GM18868 (cell line): ENCODE measurements at regions not wholly inside any gene's neighbourhood (a gene's known extent, or its start where the extent isn't known, plus 50 kb on each side); places are given as distances from the start of the nearest gene placed in this dataset.
A peak's percentile ranks its signal among the peaks of the same experiment; 100 is the strongest.
"Not testable (repeated sequence)": the region's sequence is repeated elsewhere in the genome, so short reads cannot be mapped to it uniquely, and the experiment has no call there.

Experiments
- ATAC-seq: cut with Tn5 transposase; IDR thresholded peaks from one replicate; pipeline ENCODE4 v1.9.1; 2021; ENCODE audit warnings: mild to moderate bottlenecking, moderate library complexity; ENCODE audit not compliant: unreplicated experiment

DNA sequence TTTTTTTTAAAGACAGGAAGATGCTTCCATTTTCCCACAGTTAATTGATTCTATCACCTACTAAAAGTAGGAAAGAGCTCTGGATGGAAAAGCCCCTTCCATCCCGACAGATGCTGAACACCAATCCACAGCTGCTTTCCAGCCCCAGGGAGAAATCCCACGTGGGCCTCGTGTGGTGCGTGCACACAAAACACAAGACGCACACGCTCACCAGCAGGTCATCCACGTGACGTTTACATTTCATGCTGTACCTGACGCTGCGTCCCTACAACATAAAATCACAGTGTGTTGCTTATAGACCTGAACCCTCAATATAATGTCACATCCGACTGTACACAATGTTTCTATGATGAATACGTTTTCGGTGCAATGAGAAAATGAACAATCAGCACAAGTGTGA lies 50.2 kb upstream of the DACT2 start:
- ATAC-seq, result no peak

- ATAC-seq, result peak; percentile 72
Observed at GRCh38 chr6:168370310-168370991, 50.9 kb upstream of the DACT2 start.

GRCh38 chr6:168371185-168371584 lies 51.6 kb upstream of the DACT2 start:
- ATAC-seq, result no peak

DNA sequence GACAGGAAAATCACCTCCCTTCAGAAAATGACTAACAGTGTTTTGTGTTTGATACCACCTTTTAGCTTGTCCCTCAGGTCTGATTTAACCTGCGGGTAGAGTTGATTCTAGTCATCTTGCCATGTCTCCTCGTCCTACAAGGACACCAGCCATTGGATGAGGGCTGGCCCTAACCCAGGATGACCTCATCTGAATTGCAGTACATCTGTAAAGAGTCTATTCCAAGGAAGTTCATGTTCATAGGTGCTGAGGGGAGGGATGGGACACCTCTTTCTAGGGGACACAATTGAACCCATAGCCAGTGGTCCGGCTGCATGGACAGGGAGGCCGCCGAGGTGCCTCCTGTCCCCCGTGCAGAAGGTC lies 52.0 kb upstream of the DACT2 start:
- no peak for ATAC-seq

GRCh38 chr6:168371981-168372711 lies 52.6 kb upstream of the DACT2 start:
- ATAC-seq, result no peak

- no peak for ATAC-seq
Observed at GRCh38 chr6:168372889-168373288, 53.3 kb upstream of the DACT2 start.

DNA sequence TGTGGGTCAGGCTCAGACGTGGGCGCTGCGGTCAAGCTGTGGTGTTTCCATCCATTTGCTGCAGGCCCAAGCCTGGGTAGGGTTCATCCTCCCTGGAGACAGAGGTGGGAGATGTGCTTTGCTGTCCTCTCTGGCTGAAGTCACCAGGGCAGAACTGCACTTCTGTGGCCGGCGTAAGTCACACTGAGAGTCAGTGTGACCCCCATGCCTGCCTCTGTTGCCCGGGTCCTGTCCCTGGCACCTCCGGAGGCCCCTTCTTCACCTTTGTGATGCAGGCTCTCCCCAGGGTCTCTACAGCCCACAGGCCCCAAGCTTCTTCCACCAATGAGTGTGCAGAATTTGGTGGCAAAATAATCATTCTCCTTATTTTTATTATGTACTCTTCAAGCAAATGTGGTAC lies 53.8 kb upstream of the DACT2 start:
- ATAC-seq, result no peak

DNA sequence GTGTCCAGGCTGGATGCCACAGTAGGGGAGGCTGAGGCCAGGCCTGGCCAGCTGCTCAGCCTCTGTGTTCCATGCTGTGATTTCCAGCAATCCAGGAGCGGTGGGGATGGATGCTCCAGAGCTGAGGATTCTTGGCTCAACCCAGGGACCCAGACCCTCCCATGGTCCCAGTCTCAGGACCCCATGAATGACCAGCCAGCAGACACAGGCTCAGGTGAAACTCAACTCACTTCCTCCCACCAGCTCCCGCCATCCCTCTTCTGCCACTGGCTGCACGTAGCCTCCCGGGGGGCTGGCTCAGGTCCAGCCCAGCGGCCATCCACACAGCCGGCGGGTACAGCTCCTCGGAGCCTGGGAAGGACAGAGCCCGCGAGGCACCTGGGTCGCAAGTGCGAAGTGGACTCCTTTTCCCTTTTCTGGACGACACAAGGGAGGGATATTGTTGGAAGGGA lies 54.5 kb upstream of the DACT2 start:
- no peak for ATAC-seq

GRCh38 chr6:168374541-168375071 lies 55.0 kb upstream of the DACT2 start:
- ATAC-seq, result no peak

- ATAC-seq, result no peak
Observed at GRCh38 chr6:168376120-168376519, 56.5 kb upstream of the DACT2 start.

- ATAC-seq, result no peak
Observed at GRCh38 chr6:168376811-168377483, 57.4 kb upstream of the DACT2 start.

GRCh38 chr6:168377484-168377855 lies 57.9 kb upstream of the DACT2 start:
- ATAC-seq, result no peak

DNA sequence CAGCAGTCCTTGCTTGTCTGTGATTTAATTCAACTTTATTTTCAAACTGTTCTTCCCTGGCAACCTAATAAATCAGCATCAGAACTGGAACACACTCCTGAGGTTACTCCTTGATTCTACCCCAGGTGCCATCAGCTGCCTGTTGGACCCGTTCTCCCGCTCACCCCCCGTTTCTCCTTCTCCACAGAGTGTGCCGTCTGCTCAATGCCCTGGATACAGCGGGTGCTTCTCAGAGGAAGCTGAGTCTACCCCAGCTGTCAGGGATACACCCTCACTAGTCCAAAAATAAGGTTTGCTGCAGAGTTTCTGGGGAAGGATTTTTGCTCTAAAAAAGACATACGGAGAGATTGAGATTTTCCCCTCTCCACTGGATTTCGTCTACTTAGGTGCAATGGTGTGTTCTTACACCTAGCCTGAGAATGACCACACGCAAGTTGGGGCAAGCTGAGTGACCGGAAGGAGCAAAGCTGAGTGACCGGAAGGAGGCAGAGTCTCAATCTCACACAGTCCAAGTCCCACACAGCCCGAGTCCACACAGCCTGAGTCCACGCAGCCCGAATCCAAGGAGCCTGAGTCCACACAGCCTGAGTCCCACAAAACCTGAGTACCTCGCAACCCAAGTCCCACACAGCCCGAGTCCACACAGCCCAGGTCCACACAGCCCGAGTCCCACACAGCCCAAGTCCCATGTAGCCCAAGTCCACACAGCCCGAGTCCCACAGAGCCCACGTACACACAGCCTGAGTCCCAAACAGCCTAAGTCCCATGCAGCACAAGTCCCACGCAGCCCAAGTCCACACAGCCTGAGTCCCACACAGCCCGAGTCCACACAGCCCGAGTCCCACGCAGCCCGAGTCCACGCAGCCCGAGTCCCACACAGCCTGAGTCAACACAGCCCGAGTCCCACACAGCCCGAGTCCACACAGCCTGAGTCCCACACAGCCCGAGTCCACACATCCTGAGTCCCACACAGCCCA lies 58.6 kb upstream of the DACT2 start:
- ATAC-seq, result no peak

DNA sequence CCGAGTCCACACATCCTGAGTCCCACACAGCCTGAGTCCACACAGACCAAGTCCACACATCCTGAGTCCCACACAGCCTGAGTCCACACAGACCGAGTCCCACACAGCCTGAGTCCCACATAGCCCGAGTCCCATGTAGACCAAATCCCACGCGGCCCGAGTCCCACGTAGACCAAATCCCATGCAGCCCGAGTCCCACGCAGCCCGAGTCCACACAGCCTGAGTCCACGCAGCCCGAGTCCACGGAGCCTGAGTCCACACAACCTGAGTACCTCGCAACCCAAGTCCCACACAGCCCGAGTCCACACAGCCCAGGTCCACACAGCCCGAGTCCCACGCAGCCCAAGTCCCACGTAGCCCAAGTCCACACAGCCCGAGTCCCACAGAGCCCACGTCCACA lies 60.0 kb upstream of the DACT2 start:
- ATAC-seq, result not testable (repeated sequence)

DNA sequence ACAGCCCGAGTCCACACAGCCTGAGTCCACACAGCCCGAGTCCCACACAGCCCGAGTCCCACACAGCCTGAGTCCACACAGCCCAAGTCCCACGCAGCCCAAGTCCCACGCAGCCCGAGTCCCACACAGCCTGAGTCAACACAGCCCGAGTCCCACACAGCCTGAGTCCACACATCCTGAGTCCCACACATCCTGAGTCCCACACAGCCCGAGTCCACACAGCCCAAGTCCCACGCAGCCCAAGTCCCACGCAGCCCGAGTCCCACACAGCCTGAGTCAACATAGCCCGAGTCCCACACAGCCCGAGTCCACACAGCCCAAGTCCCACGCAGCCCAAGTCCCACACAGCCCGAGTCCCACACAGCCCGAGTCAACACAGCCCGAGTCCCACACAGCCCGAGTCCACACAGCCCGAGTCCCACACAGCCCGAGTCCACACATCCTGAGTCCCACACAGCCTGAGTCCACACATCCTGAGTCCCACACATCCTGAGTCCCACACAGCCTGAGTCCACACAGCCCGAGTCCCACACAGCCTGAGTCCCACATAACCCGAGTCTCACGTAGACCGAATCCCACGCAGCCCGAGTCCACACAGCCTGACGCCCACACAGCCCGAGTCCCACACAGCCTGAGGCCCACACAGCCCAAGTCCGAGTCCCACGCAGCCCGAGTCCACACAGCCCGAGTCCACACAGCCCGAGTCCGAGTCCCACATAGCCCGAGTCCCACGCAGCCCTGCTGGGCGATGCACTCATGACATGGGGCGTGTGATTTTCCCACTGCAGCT lies 60.6 kb upstream of the SMOC2 start:
- not testable (repeated sequence) for ATAC-seq

DNA sequence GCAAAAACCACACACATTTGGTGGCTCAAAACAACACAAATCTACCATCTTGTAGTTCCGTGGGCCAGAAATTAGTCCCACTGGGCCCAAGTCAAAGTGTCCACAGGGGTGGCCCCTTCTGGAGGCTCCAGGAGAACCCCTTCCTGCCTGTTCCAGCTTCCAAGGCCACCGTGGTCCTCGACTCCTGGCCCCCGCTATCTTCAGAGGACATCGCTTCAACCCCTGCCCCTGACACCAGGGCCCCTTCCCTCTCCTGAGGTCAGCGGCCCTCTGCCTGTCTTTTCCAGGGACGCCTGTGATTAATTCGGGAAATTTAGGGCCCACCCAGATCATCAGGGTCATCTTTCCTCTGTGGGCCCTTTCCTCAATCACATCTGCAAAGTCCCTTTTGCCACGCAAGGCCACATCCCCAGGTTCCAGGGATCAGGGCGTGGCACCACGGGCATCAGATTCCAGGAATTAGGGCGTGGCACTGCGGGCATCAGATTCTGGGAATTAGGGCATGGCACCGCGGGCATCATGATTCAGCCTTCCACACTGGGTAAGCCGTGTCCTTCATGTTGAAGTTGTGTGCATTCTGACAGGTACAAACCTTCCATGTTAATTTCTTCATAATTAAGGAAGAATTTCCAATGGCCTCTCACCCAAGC lies 59.9 kb upstream of the SMOC2 start:
- no peak for ATAC-seq

DNA sequence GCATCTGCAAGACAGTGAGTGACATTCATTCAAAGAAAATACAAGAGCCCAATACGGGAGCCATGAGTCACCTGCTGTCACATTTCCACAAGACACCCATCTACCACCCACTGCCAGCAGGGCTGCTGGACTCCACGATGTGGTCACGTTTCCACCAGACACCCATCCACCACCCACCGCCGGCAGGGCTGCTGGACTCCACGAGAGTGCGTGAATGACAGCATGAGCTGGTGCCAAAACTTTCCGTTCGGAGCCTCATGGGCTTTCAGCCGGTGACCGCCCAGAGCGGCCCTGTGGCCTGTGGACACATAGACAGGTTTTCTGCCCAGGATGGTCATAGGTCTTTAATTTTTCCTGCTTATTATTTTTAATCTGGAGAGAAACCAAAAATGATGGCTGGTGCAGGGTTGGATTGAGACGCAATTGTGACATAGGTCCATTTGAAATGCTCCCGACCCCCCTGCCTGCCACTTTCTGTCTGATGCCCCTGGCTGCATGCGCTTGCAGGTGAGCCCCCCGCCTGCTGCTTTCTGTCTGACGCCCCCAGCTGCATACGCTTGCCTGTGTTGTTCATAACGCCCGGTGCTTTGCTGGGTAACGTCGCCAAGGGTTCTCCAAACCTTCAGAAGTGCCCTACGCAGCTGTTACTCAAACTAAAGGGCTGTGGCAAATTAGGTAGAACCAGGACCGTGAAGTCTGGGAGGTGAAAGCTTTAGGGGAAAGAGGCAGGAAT lies 59.1 kb upstream of the SMOC2 start:
- ATAC-seq, result no peak

DNA sequence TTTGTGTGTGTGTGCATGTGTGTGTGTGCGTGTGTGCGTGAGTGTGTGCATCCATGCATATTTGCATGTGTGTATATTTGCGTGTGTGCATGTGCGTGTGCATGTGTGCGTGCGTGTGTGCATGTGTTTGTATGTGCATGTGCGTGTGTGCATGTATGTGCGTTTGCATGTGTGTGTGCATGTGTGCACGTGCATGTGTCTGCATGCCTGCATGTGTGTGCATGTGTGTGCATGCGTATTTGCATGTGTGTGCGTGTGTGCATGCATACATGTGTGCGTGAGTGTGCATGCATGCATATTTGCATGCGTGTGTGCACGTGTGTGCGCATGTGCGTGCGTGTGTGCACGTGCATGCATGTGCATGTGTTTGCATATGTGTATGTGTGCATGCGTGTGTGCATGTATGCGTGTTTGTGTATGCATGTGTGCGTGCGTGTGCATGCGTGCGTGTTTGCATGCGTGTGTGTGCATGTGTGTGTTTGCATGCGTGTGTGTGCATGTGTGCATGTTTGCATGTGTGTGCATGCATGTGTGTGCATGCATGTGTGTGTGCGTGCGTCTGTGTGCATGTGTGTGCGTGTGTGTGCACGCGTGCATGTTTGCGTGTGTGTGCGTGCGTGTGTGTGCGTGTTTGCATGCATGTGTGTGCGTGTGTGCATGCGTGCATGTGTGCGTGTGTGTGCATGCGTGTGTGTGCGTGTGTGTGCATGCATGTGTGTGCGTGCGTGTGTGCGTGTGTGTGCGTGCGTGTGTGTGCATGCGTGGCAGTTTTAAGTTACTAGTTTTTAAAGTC lies 57.7 kb upstream of the SMOC2 start:
- ATAC-seq, result no peak
